CMK (cell line): ENCODE measurements at regions not wholly inside any gene's neighbourhood (a gene's known extent, or its start where the extent isn't known, plus 50 kb on each side); places are given as distances from the start of the nearest gene placed in this dataset.
"Not testable (repeated sequence)": the region's sequence is repeated elsewhere in the genome, so short reads cannot be mapped to it uniquely, and the experiment has no call there.

Source experiments
- DNase-seq: peaks from one replicate; pipeline ENCODE4 v3.0.0-alpha.2; 2010; ENCODE audit warnings: low read depth

GRCh38 chr1:38210895-38211177, 164.2 kb upstream of the POU3F1 start:
- DNase-seq: no peak

GRCh38 chr1:38210021-38210894, 163.7 kb upstream of the POU3F1 start:
- no peak for DNase-seq

DNA sequence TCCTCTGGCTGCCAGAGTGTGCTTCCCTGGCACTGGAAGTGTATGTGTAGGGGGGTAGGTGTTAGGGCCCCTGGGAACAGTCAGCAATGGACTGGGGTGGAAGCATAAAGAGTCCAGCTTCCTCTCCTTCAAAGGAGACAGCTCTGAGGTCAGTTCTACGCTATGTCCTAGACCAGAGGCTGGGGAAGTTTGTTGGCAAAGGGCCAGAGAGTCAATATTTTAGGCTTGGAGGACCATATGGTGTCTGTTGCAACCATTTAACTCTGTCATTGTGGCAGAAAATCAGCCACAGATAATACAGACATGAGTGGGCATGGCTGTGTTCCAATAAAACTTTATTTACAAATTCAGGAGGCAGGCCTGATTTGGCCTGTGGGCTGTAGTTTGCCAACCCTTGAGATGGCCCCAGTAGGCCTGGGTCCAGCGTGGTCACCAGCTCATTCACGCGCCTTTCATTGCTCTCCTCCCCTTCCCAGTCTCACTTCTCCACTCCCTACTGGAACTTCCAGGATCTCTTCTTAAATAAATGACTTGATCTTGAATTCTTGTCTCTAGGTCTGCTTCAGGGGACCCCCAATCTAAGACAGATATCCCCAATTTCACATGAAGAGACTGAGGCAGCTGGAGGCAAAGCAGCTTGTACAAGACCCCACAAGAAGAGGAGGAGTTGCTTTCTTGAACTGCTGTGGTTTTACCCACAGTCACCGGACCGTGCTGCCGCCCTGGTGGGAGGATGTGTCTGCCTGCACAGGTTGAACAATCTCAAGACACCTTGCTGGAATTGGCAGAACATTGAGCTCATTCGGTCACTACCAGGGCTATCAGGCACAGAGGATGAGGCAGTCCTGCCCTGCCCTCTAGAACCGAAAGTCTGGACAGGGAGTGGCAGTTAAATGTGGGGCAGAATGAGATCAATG, 162.4 kb upstream of the POU3F1 start:
- no peak for DNase-seq

GRCh38 chr1:38207906-38208305, 161.3 kb upstream of the POU3F1 start:
- DNase-seq: no peak

DNA sequence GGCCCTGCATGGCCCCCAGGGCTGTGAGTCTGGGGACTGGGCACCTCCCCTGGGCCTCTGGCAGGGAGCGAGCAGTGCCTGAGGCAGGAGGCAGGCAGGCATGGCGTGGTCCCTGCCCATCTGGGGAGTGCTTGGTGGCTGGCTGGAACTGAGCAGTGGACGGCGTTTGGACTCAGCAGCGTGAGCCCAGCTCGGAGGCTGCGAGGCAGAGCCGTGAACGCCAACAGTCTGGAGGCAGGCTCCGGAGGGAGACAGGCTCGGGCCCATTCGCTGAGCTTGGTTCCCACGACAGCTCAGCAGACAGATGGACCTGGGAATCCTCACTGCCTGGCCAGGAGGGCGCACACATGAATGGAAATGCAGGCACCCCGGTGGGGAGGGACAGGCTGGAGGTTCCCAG, 160.7 kb upstream of the POU3F1 start:
- DNase-seq: no peak

- DNase-seq: no peak
Measured at GRCh38 chr1:38204698-38205097, 158.1 kb upstream of the POU3F1 start.

DNA sequence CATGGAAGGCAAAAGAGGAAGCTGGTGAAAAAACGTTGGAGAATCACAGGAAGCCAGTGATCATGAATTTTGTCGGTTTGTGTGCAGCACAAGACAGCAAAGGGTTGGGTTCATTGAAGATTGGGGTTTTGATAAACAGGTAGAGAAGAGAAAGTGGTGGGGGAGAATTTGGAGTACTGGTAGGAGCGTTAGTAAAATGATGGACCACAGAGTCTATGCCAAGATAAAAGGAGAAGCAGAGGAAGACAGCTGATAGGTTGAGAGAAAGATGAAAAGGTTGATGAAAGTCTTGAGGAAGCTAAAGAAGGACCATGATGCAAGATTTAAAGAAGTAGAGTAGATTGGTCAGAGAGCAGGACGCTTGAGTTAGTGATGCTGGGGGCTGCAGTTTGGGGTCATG, 156.8 kb upstream of the POU3F1 start:
- peak; percentile 37 for DNase-seq

DNA sequence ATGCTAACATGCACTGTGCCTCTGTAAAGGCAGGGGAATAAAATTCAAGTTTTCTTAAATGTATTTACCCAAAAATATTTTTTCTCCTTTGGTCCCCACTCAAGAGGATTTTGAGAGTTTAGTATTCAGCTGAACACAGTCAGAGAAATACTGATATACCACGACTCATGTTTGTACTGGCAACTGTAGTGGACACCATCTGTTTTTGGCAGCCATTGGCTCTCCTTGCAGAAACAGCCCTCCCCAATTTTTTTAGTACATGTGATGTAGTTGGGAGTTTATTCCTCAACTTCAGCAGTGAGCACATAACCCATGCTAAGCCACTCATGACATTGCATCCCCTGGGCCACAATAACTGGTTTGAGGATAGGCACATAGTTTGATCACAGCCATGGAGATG, 154.8 kb upstream of the POU3F1 start:
- DNase-seq: no peak

GRCh38 chr1:38198621-38199020, 152.0 kb upstream of the POU3F1 start:
- DNase-seq: no peak

- DNase-seq: no peak
Measured at GRCh38 chr1:38198099-38198498, 151.5 kb upstream of the POU3F1 start.

DNA sequence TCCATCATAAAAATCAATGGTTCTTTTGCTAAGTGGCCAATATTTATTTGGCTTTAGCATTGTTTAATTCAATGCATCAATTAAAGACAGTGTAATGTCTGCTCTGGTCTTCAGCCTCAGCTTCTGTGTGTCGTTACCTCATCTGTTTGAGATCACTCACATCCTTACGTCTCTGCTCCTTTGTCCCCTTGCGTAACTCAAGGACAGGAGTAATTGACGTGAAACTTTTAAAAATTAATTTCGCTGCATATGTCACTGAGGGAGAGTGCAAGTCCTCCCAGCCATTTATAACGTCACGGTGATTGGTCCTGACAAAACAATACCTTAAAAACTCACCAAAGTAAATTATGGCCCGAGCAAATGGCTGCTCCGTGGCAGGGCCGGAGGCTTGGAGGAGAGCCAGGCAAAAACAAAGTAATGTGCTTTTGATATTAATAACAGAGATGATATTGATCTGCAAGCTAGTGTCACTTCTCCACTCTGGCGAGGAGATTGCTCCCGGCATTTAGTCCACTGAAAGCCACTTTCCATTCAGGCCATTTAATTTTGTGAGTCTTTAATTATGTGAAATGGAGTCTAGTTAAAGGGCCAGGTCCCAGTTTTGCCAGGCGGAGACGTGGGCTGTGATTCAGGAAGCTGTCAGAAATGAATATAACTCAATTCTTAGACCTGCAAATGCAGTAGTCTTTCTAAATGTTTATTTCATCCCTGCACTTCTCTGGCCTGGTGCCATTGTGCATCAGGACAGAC, 150.9 kb upstream of the POU3F1 start:
- no peak for DNase-seq

- no peak for DNase-seq
Measured at GRCh38 chr1:38194472-38194871, 147.9 kb upstream of the POU3F1 start.

GRCh38 chr1:38193040-38193439, 146.4 kb upstream of the POU3F1 start:
- DNase-seq: no peak

GRCh38 chr1:38191461-38191860, 144.9 kb upstream of the POU3F1 start:
- no peak for DNase-seq

DNA sequence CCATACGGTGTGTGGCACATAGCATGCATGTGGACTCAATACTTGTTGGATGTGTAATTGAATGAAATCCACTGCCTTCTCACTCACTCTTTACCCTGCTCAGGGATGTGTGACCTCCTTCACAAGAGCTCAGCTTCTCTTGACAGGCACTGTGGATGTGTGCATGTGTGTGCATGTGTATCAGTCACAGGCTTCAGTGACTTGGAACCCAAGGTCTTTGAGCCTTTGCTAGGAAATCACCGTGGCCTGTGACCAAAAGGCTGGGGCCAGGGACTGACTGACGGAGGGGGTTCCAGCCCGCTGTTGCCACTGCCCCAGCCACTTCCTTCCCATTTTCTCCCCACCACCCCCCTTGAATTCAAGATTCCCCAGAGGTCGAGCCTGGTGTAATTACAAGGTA, 144.4 kb upstream of the POU3F1 start:
- DNase-seq: no peak

DNA sequence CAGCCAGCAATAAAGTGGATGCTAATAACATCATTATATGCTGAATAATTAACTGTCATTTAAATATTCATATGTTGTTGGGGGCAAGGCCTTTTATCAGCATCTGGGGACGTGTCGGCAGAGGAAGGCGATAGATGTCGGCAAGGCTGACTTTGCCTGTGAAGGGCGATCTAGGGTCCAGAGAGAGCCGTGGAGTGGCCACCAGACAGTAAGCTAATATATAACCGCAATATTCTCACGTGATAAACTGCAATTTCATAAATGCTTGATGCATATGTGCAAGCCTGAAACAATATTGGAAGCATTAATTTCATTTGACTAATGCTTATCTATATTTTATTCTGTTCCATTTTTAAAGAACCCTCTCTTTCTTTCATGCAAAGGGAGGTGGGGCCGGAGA, 141.0 kb upstream of the POU3F1 start:
- DNase-seq: no peak

DNA sequence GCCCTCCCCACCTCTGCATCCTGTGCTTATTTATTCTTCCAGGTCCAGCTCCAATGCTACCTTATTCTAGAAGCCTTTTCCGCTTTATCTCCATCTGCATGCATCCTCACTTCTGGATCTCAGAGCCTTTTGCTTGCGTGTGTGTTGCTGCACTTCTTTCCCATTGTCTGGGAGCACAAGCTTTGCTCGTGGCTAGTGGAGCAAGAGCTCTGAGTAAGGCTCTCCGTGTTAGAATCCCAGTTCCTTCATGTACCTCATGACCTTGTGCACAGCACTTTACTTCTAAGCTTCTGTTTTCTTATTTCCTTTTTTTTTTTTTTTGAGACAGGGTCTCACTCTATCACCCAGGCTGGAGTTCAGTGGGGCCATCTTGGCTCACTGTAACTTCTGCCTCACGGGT, 140.0 kb upstream of the POU3F1 start:
- DNase-seq: no peak

- no peak for DNase-seq
Measured at GRCh38 chr1:38185913-38186312, 139.3 kb upstream of the POU3F1 start.

DNA sequence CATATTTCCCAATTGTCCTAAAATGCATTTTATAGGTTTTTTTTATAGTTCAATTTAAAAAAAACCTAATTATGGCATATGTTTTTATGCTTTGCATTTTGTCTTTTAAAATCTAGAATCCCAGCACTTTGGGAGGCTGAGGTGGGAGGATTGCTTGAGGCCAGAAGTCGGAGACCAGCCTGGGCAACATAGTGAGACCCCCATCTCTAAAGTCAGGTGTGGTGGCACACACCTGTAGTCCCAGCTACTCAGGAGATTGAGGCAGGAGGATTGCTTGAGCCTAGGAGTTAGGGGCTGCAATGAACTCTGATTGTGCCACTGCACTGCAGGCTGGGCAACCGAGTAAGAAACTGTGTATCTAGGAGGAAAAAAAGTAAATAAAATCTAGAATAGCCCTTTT, 137.2 kb upstream of the POU3F1 start:
- no peak for DNase-seq

DNA sequence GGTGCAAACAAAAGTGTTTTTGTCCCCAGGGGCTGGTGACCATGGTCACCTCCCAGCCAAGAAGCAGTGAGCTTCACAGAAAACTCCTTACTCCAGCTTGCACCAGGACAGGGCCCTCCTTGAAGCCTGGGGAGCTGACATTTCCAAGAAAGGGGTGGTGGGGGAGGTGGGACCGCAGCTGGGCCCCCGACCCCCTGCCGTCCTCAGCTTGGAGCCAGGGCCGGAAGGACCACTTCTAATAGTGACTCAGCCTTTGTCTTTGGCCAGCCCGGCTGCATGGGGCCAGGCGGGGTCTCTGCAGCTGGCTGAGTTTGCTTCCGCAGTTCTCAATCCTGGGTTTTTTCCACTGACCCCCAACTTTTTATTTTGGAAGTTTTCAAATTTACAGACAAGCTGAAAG, 136.5 kb upstream of the POU3F1 start:
- no peak for DNase-seq

GRCh38 chr1:38180388-38180787, 133.8 kb upstream of the POU3F1 start:
- not testable (repeated sequence) for DNase-seq

DNA sequence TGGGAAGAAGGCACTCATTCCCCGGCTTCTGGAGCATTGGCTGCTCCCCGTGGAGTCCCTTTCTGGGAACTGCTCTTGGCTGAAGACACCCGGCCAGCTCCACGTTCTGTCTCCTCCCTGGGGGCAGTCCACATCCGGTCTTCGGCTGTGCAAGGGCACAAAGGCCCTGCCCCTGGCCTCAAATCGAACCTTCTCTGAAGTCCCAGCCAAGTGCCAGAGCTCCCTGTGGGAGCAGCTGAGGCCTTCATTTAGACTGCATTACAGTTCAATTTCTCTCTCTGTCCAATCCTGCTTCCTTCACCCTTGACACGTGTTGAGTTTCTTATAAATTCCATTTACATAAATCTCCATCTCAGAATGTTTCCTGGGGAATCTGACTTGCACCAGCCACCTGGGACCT, 132.9 kb upstream of the POU3F1 start:
- no peak for DNase-seq

DNA sequence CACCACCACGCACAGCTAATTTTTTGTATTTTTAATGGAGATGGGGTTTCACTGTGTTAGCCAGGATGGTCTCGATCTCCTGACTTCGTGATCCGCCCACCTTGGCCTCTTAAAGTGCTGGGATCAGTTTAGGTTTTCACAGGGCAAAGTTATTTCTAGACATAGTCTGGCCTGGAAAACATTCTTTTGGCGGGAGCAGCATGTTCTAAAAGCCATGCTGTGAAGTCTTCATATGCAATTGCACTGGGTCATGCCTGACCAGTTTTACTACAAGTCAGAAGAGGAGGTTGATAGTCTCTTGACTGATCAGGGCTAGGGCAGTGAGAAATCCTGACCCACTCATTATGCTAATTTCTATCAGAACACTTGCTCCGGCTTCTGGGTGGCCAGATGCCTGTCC, 131.6 kb upstream of the POU3F1 start:
- no peak for DNase-seq
